ENCODE measurements at regions not wholly inside any gene's neighbourhood (a gene's known extent, or its start where the extent isn't known, plus 50 kb on each side); places are given as distances from the start of the nearest gene placed in this dataset.

DNA sequence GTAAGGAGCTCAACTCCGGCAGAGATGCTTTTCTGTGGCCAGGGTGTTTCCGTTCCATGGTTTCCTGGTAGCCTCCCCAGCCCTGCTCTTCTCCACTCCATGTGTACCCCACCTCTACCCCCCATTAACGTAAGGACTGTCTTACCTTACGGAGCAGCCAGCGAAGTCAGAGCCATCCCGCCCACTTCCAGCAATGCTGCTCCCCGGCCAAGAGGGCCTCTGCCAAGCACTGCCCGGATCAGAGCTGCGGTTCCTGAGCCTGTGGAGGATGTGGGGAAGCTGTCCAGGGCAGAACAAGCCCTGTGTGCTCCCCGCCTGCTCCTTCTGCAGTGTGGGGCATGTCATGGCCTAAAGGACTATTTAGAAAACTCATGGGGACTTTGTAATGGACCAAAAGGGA lies 261.2 kb downstream of the GADD45G start:
- Mint-ChIP-seq H3K27ac (0 out of 2 replicates have a peak overlapping the region, but pooled peaks have one; percentile 56), H3K9me3 (no peaks in the 10 kb centered on the region), H3K4me1 (no peaks in the 10 kb centered on the region), H3K27me3 (ENCODE audit: insufficient read depth, low read depth, poor library complexity) (peaks cover 10% of the 10 kb centered on the region), H3K4me3 (no peak overlapping the region), H3K36me3 (ENCODE audit: low read depth) (no peaks in the 10 kb centered on the region)
- H3F3A ChIP-seq (replicated peaks; ENCODE audit: low read depth), result no peaks in the 10 kb centered on the region
- H3K4me2 ChIP-seq, result no peak overlapping the region
- ATAC-seq, result no peak
- H3K36me3 ChIP-seq (ENCODE audit: insufficient read depth), result no peaks in the 10 kb centered on the region
- H4K20me1 ChIP-seq (replicated peaks; ENCODE audit: insufficient read depth), result no peaks in the 10 kb centered on the region
- no peaks in the 10 kb centered on the region for H3K4me1 ChIP-seq (ENCODE audit: insufficient read depth)
- no peak overlapping the region for H3K27ac ChIP-seq (ENCODE audit: low read depth)
- no peaks in the 10 kb centered on the region for H3K9me2 ChIP-seq (ENCODE audit: insufficient read depth)
- H3K27me3 ChIP-seq (ENCODE audit: insufficient read depth), result no peaks in the 10 kb centered on the region
- no peak for DNase-seq (ENCODE audit: low spot score)
- H3K4me3 ChIP-seq, result no peak overlapping the region
- no peaks in the 10 kb centered on the region for H3K79me2 ChIP-seq (replicated peaks; ENCODE audit: insufficient read depth)
- no peak overlapping the region for H2AFZ ChIP-seq
- TF ChIP-seq, protein P1, sequence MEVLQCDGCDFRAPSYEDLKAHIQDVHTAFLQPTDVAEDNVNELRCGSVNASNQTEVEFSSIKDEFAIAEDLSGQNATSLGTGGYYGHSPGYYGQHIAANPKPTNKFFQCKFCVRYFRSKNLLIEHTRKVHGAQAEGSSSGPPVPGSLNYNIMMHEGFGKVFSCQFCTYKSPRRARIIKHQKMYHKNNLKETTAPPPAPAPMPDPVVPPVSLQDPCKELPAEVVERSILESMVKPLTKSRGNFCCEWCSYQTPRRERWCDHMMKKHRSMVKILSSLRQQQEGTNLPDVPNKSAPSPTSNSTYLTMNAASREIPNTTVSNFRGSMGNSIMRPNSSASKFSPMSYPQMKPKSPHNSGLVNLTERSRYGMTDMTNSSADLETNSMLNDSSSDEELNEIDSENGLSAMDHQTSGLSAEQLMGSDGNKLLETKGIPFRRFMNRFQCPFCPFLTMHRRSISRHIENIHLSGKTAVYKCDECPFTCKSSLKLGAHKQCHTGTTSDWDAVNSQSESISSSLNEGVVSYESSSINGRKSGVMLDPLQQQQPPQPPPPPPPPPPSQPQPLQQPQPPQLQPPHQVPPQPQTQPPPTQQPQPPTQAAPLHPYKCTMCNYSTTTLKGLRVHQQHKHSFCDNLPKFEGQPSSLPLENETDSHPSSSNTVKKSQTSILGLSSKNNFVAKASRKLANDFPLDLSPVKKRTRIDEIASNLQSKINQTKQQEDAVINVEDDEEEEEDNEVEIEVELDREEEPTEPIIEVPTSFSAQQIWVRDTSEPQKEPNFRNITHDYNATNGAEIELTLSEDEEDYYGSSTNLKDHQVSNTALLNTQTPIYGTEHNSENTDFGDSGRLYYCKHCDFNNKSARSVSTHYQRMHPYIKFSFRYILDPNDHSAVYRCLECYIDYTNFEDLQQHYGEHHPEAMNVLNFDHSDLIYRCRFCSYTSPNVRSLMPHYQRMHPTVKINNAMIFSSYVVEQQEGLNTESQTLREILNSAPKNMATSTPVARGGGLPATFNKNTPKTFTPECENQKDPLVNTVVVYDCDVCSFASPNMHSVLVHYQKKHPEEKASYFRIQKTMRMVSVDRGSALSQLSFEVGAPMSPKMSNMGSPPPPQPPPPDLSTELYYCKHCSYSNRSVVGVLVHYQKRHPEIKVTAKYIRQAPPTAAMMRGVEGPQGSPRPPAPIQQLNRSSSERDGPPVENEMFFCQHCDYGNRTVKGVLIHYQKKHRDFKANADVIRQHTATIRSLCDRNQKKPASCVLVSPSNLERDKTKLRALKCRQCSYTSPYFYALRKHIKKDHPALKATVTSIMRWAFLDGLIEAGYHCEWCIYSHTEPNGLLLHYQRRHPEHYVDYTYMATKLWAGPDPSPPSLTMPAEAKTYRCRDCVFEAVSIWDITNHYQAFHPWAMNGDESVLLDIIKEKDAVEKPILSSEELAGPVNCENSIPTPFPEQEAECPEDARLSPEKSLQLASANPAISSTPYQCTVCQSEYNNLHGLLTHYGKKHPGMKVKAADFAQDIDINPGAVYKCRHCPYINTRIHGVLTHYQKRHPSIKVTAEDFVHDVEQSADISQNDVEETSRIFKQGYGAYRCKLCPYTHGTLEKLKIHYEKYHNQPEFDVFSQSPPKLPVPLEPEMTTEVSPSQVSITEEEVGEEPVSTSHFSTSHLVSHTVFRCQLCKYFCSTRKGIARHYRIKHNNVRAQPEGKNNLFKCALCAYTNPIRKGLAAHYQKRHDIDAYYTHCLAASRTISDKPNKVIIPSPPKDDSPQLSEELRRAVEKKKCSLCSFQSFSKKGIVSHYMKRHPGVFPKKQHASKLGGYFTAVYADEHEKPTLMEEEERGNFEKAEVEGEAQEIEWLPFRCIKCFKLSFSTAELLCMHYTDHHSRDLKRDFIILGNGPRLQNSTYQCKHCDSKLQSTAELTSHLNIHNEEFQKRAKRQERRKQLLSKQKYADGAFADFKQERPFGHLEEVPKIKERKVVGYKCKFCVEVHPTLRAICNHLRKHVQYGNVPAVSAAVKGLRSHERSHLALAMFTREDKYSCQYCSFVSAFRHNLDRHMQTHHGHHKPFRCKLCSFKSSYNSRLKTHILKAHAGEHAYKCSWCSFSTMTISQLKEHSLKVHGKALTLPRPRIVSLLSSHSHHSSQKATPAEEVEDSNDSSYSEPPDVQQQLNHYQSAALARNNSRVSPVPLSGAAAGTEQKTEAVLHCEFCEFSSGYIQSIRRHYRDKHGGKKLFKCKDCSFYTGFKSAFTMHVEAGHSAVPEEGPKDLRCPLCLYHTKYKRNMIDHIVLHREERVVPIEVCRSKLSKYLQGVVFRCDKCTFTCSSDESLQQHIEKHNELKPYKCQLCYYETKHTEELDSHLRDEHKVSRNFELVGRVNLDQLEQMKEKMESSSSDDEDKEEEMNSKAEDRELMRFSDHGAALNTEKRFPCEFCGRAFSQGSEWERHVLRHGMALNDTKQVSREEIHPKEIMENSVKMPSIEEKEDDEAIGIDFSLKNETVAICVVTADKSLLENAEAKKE (CRISPR knock-in tag; IDR thresholded peaks at IDR 0.05), result no peak
- TF ChIP-seq STAT1 (IDR thresholded peaks at IDR 0.05; ENCODE audit: unreplicated experiment) (no peak), POLR2AphosphoS5 (IDR thresholded peaks at IDR 0.05; ENCODE audit: low read depth) (no peak), ZNF114 (CRISPR knock-in tag; IDR thresholded peaks at IDR 0.05) (no peak)
- TF ChIP-seq, protein P2, sequence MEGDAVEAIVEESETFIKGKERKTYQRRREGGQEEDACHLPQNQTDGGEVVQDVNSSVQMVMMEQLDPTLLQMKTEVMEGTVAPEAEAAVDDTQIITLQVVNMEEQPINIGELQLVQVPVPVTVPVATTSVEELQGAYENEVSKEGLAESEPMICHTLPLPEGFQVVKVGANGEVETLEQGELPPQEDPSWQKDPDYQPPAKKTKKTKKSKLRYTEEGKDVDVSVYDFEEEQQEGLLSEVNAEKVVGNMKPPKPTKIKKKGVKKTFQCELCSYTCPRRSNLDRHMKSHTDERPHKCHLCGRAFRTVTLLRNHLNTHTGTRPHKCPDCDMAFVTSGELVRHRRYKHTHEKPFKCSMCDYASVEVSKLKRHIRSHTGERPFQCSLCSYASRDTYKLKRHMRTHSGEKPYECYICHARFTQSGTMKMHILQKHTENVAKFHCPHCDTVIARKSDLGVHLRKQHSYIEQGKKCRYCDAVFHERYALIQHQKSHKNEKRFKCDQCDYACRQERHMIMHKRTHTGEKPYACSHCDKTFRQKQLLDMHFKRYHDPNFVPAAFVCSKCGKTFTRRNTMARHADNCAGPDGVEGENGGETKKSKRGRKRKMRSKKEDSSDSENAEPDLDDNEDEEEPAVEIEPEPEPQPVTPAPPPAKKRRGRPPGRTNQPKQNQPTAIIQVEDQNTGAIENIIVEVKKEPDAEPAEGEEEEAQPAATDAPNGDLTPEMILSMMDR (conservative IDR thresholded peaks at IDR 0.05; ENCODE audit: low read depth in 2 of 2), result no peak

All from GM23338 (cell line).